Heart left ventricle (tissue), 16 donors: ENCODE measurements at regions not wholly inside any gene's neighbourhood (a gene's known extent, or its start where the extent isn't known, plus 50 kb on each side); places are given as distances from the start of the nearest gene placed in this dataset.
"Not testable (repeated sequence)": the region's sequence is repeated elsewhere in the genome, so short reads cannot be mapped to it uniquely, and the experiment has no call there.

Experiments
- ATAC-seq, 4 donors: fragments of 200-7000 bp; cut with Tn5 transposase; one replicate each; pipeline ENCODE4 v1.9.1; 2020 to 2022; ENCODE audit warnings: moderate library complexity in 4 of 4, mild to moderate bottlenecking in 3 of 4, moderate number of reproducible peaks in 1 of 4
- DNase-seq, 5 donors: peaks; one replicate each; pipeline ENCODE4 v3.0.0-alpha.2; 2020
- H3K27ac ChIP-seq, 12 donors: fragments of 200-600 bp; sonication (generic) in 4 of 12; one replicate each; pipeline versions ENCODE4 v1.5.0 to v1.8.0; 2016 to 2022; ENCODE audit warnings: mild to moderate bottlenecking in 2 of 12
- H3K27me3 ChIP-seq, 9 donors: fragments of 200-600 bp; sonication (generic) in 2 of 9; one replicate each; pipeline versions ENCODE4 v1.5.1 to v1.8.0; 2016 to 2022; ENCODE audit warnings: mild to moderate bottlenecking in 3 of 9
- H3K36me3 ChIP-seq, 9 donors: fragments of 200-600 bp; sonication (generic) in 2 of 9; one replicate each; pipeline versions ENCODE4 v1.5.0 to v1.8.0; 2018 to 2022; ENCODE audit warnings: mild to moderate bottlenecking in 2 of 9
- H3K4me1 ChIP-seq, 12 donors: fragments of 200-600 bp; sonication (generic) in 4 of 12; one replicate each; pipeline versions ENCODE4 v1.5.0 to v1.8.0; 2016 to 2022; ENCODE audit warnings: mild to moderate bottlenecking in 3 of 12
- H3K4me3 ChIP-seq, 12 donors: fragments of 200-600 bp; sonication (generic) in 4 of 12; one replicate each; pipeline versions ENCODE4 v1.5.0 to v1.8.0; 2017 to 2022; ENCODE audit warnings: mild to moderate bottlenecking in 9 of 12, moderate library complexity in 4 of 12
- H3K9me3 ChIP-seq, 12 donors: fragments of 200-600 bp; sonication (generic) in 4 of 12; one replicate each; pipeline versions ENCODE4 v1.5.0 to v1.8.0; 2016 to 2022; ENCODE audit warnings: mild to moderate bottlenecking in 1 of 12
- CTCF ChIP-seq, 12 donors: fragments of 200-600 bp; sonication (generic) in 4 of 12; IDR thresholded peaks; one replicate each; pipeline versions ENCODE4 v1.5.0 to v1.8.0; 2018 to 2022; ENCODE audit warnings: antibody characterized with exemption in 12 of 12, mild to moderate bottlenecking in 5 of 12
- POLR2A ChIP-seq, 2 donors: fragments of 450-650 bp; IDR thresholded peaks; one replicate each; pipeline ENCODE4 v1.6.1; 2017; ENCODE audit warnings: antibody characterized with exemption in 2 of 2, mild to moderate bottlenecking in 2 of 2, moderate library complexity in 2 of 2
- WGBS, 4 donors: extraction: QIAGEN DNeasy Blood & Tissue Kit in 2 of 4; methylation state at CpG; one replicate each; pipeline versions ENCODE4 v1.1.5 to v1.1.7; 2013 to 2018; 5-methylcytosine and 5-hydroxymethylcytosine counted together
- intact Hi-C, 10 donors: fragments of 100-400 bp; cut with DNase I; formaldehyde crosslinking; loops; one replicate each; pipeline versions ENCODE4 v1.11.1 to v1.14.2; 2022
- donor health status: ischemic (EF 13 %, LVEDD 7.1; RV severe dilation, severe dysfunction).
- donor health status: healthy with polysubstance abuse.
- donor health status: DM: no; HTN: yes; CAD: no.
- donor health status: DM: no; HTN: no; CAD: no.
- donor health status: ischemic (EF 25% LVEDD 6.9; RV normal size, moderate dysfunction).
- donor health status: ischemic (EF 25% LVEDD 5.7; RV mildly dilated, moderate dysfunction).
- donor health status: healthy.
- donor health status: DM: yes; HTN: yes; CAD: no.
- donor health status: ischemic (EF 35%, LVEDD 5.7; RV mildly dilated, moderate dysfunction).
- donor health status: nonischemic (EF 11% LVEDD 7.7; RV severe dilation, severe dysfunction).
- donor health status: DM: yes; HTN: yes; CAD: no.
- donor health status: PGD.
- donor health status: ischemic (EF 29% LVEDD 5.4; RV normal size, mild dysfunction).
- donor health status: nonischemic (EF 23%, LVEDD 6.1; RV moderate dilation, normal function).

GRCh38 chr4:131348263-131348662 lies 1800.8 kb upstream of the PCDH10 start:
- Histone ChIP-seq H3K4me3 (no peak overlapping the region), H3K9me3 (peaks cover 0 to 5% (median 0%) of the 10 kb centered on the region in 12 donors), H3K36me3 (no peaks in the 10 kb centered on the region), H3K4me1 (no peaks in the 10 kb centered on the region), H3K27ac (no peak overlapping the region), H3K27me3 (no peaks in the 10 kb centered on the region)
- intact Hi-C loops, result no loop called here
- DNase-seq (no peak), ATAC-seq (no peak)
- TF ChIP-seq POLR2A (IDR thresholded peaks at IDR 0.05), result no peak
- no peak for TF ChIP-seq CTCF (IDR thresholded peaks at IDR 0.05)
- WGBS, 4 donors, result 38 to 66% (median 50%) methylated on average over 2 of the region's 2 CpGs

- H3K27ac ChIP-seq, H3K9me3 ChIP-seq, H3K36me3 ChIP-seq, H3K4me1 ChIP-seq, intact Hi-C loops, H3K27me3 ChIP-seq, ATAC-seq, H3K4me3 ChIP-seq, DNase-seq: not testable (repeated sequence)
- WGBS, 4 donors, result 92 to 96% (median 95%) methylated on average over 17 to 19 of the region's 19 CpGs
Measured at GRCh38 chr4:131352371-131352770, 1796.7 kb upstream of the PCDH10 start.

- no peak for DNase-seq
- Histone ChIP-seq H3K27ac (no peak overlapping the region), H3K4me3 (no peak overlapping the region), H3K4me1 (no peaks in the 10 kb centered on the region), H3K27me3 (no peaks in the 10 kb centered on the region), H3K9me3 (peaks cover 0 to 3% (median 0%) of the 10 kb centered on the region in 12 donors), H3K36me3 (no peaks in the 10 kb centered on the region)
- no peak for ATAC-seq
- intact Hi-C loops, result no loop called here
- no peak for TF ChIP-seq CTCF (IDR thresholded peaks at IDR 0.05)
- no peak for TF ChIP-seq POLR2A (IDR thresholded peaks at IDR 0.05)
- WGBS, 4 donors, result 61 to 75% (median 67%) methylated on average over 3 of the region's 3 CpGs
Measured at GRCh38 chr4:131366714-131367113, 1782.4 kb upstream of the PCDH10 start.

- Histone ChIP-seq H3K27me3 (no peaks in the 10 kb centered on the region), H3K9me3 (peaks cover 0 to 3% (median 0%) of the 10 kb centered on the region in 12 donors), H3K36me3 (no peaks in the 10 kb centered on the region), H3K27ac (no peak overlapping the region), H3K4me1 (no peaks in the 10 kb centered on the region), H3K4me3 (no peak overlapping the region)
- ATAC-seq (no peak), DNase-seq (no peak)
- intact Hi-C loops, result no loop called here
- TF ChIP-seq POLR2A (IDR thresholded peaks at IDR 0.05), result no peak
- TF ChIP-seq CTCF (IDR thresholded peaks at IDR 0.05), result no peak
- 74 to 83% (median 75%) methylated on average over 2 of the region's 2 CpGs for WGBS, 4 donors
Measured at GRCh38 chr4:131367441-131367840, 1781.7 kb upstream of the PCDH10 start.

- H3K36me3 ChIP-seq, result no peaks in the 10 kb centered on the region
- no peak for TF ChIP-seq CTCF (IDR thresholded peaks at IDR 0.05)
- TF ChIP-seq POLR2A (IDR thresholded peaks at IDR 0.05), result no peak
- no peaks in the 10 kb centered on the region for H3K27me3 ChIP-seq
- no peak overlapping the region for H3K27ac ChIP-seq
- H3K9me3 ChIP-seq, result no peaks in the 10 kb centered on the region
- ATAC-seq (no peak), DNase-seq (no peak)
- no peaks in the 10 kb centered on the region for H3K4me1 ChIP-seq
- no peak overlapping the region for H3K4me3 ChIP-seq
- intact Hi-C loops, result no loop called here
Measured at GRCh38 chr4:131370846-131371245, 1778.2 kb upstream of the PCDH10 start.
